SK-N-SH (cell line): ENCODE measurements at regions not wholly inside any gene's neighbourhood (a gene's known extent, or its start where the extent isn't known, plus 50 kb on each side); places are given as distances from the start of the nearest gene placed in this dataset.

ENCODE experiments used
- CTCF ChIP-seq: fragments of 200-600 bp; sonication (generic); IDR thresholded peaks from 2 replicates; pipeline ENCODE4 v1.6.1; 2017; ENCODE audit warnings: antibody characterized with exemption, mild to moderate bottlenecking, moderate library complexity
- REST ChIP-seq: IDR thresholded peaks from 2 replicates; pipeline ENCODE4 v1.6.1; 2012; ENCODE audit warnings: mild to moderate bottlenecking, low read depth, low read length, moderate library complexity

GRCh38 chr14:80056497-80056801, 154.9 kb downstream of the DIO2 start:
- 0 out of 2 replicates have a peak, but pooled peaks have one; percentile 6 for TF ChIP-seq CTCF
- no peak for TF ChIP-seq REST
